ENCODE measurements at regions not wholly inside any gene's neighbourhood (a gene's known extent, or its start where the extent isn't known, plus 50 kb on each side); places are given as distances from the start of the nearest gene placed in this dataset.

- Histone ChIP-seq H3T11ph (ENCODE audit: low read length) (no peak overlapping the region), H3K4me2 (ENCODE audit: insufficient read depth, insufficient read length, low read length) (no peak overlapping the region), H2BK5ac (ENCODE audit: insufficient read length, low read length) (no peak overlapping the region), H2BK15ac (ENCODE audit: low read depth, low read length) (no peak overlapping the region), H3K4me1 (ENCODE audit: insufficient read depth, low read length) (no peaks in the 10 kb centered on the region), H4K91ac (ENCODE audit: insufficient read length, low read depth, low read length) (no peak overlapping the region), H3K27ac (ENCODE audit: insufficient read length, low read depth, low read length) (no peak overlapping the region), H3K23me2 (ENCODE audit: insufficient read length, low read depth, low read length, poor library complexity, severe bottlenecking) (no peaks in the 10 kb centered on the region), H3K9ac (ENCODE audit: extremely low read depth, insufficient read length, low read length) (no peak overlapping the region), H3K14ac (ENCODE audit: insufficient read depth, low read length) (no peak overlapping the region), H2BK20ac (ENCODE audit: low read depth, low read length, poor library complexity, severe bottlenecking) (no peak overlapping the region), H4K5ac (ENCODE audit: insufficient read length, low read depth, low read length) (no peak overlapping the region), H3K79me1 (ENCODE audit: insufficient read depth, low read depth, low read length, poor library complexity, severe bottlenecking) (no peaks in the 10 kb centered on the region), H3K4ac (ENCODE audit: low read depth, low read length) (no peak overlapping the region), H2AFZ (ENCODE audit: low read length) (no peak overlapping the region), H3K23ac (ENCODE audit: insufficient read length, low read depth, low read length) (no peak overlapping the region), H3K79me2 (ENCODE audit: insufficient read depth, low read length) (no peaks in the 10 kb centered on the region), H3K18ac (ENCODE audit: insufficient read length, low read depth, low read length) (no peak overlapping the region), H4K8ac (replicated peaks; ENCODE audit: insufficient read length, low read depth, low read length) (no peak overlapping the region), H3K9me3 (ENCODE audit: control insufficient read depth, low read depth, low read length) (no peaks in the 10 kb centered on the region), H3K27me3 (ENCODE audit: insufficient read depth, low read length) (no peaks in the 10 kb centered on the region), H2BK12ac (ENCODE audit: insufficient read length, low read depth, low read length) (no peak overlapping the region), H3K56ac (ENCODE audit: insufficient read length, low read depth, low read length) (no peak overlapping the region), H2AK5ac (ENCODE audit: insufficient read length, low read length) (no peak overlapping the region), H4K20me1 (ENCODE audit: control insufficient read depth, insufficient read depth, insufficient read length) (no peaks in the 10 kb centered on the region), H2BK120ac (ENCODE audit: low read depth, low read length, poor library complexity, severe bottlenecking) (no peak overlapping the region)
- H3K36me3 Mint-ChIP-seq (ENCODE audit: insufficient read depth in 1 of 3, low read depth in 3 of 3) = peaks cover 2 to 8% (median 3%) of the 10 kb centered on the region in 3 experiments; a peak in 6 of 7 replicates
- peaks cover 4% of the 10 kb centered on the region in 2 experiments; a peak in 4 of 5 replicates for H3K9me3 Mint-ChIP-seq
- DNase-seq = no peak
- whole genome bisulfite sequencing (ENCODE audit: extremely low coverage, insufficient read length, low lambda C conversion rate) = no CpG with 5 or more reads among the region's 3 CpGs
- no peak overlapping the region for H3K27ac Mint-ChIP-seq
- no peak for TF ChIP-seq CTCF (conservative IDR thresholded peaks at IDR 0.05)
- H3K4me1 Mint-ChIP-seq = peaks cover 6 to 7% of the 10 kb centered on the region in 2 experiments
- H3K27me3 Mint-ChIP-seq (ENCODE audit: low read depth) = no peaks in the 10 kb centered on the region
- H3K4me3 Mint-ChIP-seq = no peak overlapping the region
Measured at GRCh38 chr2:147441182-147441581, 403.6 kb upstream of the ACVR2A start.
